GM18508 (cell line): ENCODE measurements at regions not wholly inside any gene's neighbourhood (a gene's known extent, or its start where the extent isn't known, plus 50 kb on each side); places are given as distances from the start of the nearest gene placed in this dataset.

Experiments
- ATAC-seq: cut with Tn5 transposase; IDR thresholded peaks from one replicate; pipeline ENCODE4 v1.9.1; 2021; ENCODE audit warnings: moderate number of reproducible peaks; ENCODE audit not compliant: insufficient read depth, unreplicated experiment

GRCh38 chr12:65647074-65647473 lies 177.2 kb upstream of the HMGA2 start:
- ATAC-seq, result no peak

- no peak for ATAC-seq
Observed at GRCh38 chr12:65648461-65648860, 175.8 kb upstream of the HMGA2 start.

GRCh38 chr12:65649126-65649525 lies 175.2 kb upstream of the HMGA2 start:
- no peak for ATAC-seq

- no peak for ATAC-seq
Observed at GRCh38 chr12:65651060-65651459, 173.2 kb upstream of the HMGA2 start.

- no peak for ATAC-seq
Observed at GRCh38 chr12:65653321-65653720, 171.0 kb upstream of the HMGA2 start.

- ATAC-seq, result no peak
Observed at GRCh38 chr12:65653946-65654629, 170.2 kb upstream of the HMGA2 start.

GRCh38 chr12:65655074-65655493 lies 169.2 kb upstream of the HMGA2 start:
- no peak for ATAC-seq

GRCh38 chr12:65656156-65656882 lies 168.0 kb upstream of the HMGA2 start:
- no peak for ATAC-seq

- ATAC-seq, result no peak
Observed at GRCh38 chr12:65656891-65657351, 167.4 kb upstream of the HMGA2 start.

GRCh38 chr12:65657635-65658034 lies 166.6 kb upstream of the HMGA2 start:
- no peak for ATAC-seq

GRCh38 chr12:65658360-65658759 lies 165.9 kb upstream of the HMGA2 start:
- ATAC-seq, result no peak

- no peak for ATAC-seq
Observed at GRCh38 chr12:65659681-65660080, 164.6 kb upstream of the HMGA2 start.

GRCh38 chr12:65660096-65660495 lies 164.2 kb upstream of the HMGA2 start:
- no peak for ATAC-seq

- no peak for ATAC-seq
Observed at GRCh38 chr12:65660836-65661235, 163.4 kb upstream of the HMGA2 start.

GRCh38 chr12:65662590-65662989 lies 161.7 kb upstream of the HMGA2 start:
- ATAC-seq, result no peak

- ATAC-seq, result no peak
Observed at GRCh38 chr12:65663097-65663496, 161.2 kb upstream of the HMGA2 start.

- ATAC-seq, result no peak
Observed at GRCh38 chr12:65663648-65664047, 160.6 kb upstream of the HMGA2 start.

GRCh38 chr12:65664715-65665250 lies 159.5 kb upstream of the HMGA2 start:
- ATAC-seq, result no peak

GRCh38 chr12:65665817-65666216 lies 158.5 kb upstream of the HMGA2 start:
- no peak for ATAC-seq

GRCh38 chr12:65666876-65667275 lies 157.4 kb upstream of the HMGA2 start:
- no peak for ATAC-seq

GRCh38 chr12:65667932-65668331 lies 156.4 kb upstream of the HMGA2 start:
- ATAC-seq, result no peak
